GM13977 (cell line): ENCODE measurements at regions not wholly inside any gene's neighbourhood (a gene's known extent, or its start where the extent isn't known, plus 50 kb on each side); places are given as distances from the start of the nearest gene placed in this dataset.

Experiments
- DNase-seq: peaks from one replicate; pipeline ENCODE4 v3.0.0; 2012; ENCODE audit warnings: low spot score
- CTCF ChIP-seq: IDR thresholded peaks from 2 replicates; pipeline ENCODE4 v1.5.1; 2012; ENCODE audit warnings: mild to moderate bottlenecking, control low read depth; ENCODE audit not compliant: insufficient read depth; ENCODE audit errors: extremely low read depth, missing control alignments
- in situ Hi-C: fragments of 300-500 bp; cut with MboI; formaldehyde crosslinking; loops from one replicate; pipeline ENCODE4 v1.12.0; 2022; ENCODE audit warnings: low sequenced_read_pairs, low pct_unique_long_range_greater_than_20kb, mixed read lengths, inconsistent platforms; ENCODE audit not compliant: unreplicated experiment

GRCh38 chr22:49185312-49185969 lies 642.2 kb downstream of the BRD1 start:
- in situ Hi-C loops: no loop called here
- no peak for DNase-seq
- TF ChIP-seq CTCF: no peak

GRCh38 chr22:49184736-49185135 lies 642.9 kb downstream of the BRD1 start:
- in situ Hi-C loops: no loop called here
- DNase-seq: no peak
- no peak for TF ChIP-seq CTCF

- no peak for DNase-seq
- TF ChIP-seq CTCF: no peak
- in situ Hi-C loops: no loop called here
These were observed 643.9 kb downstream of the BRD1 start for GRCh38 chr22:49183826-49184216.

- in situ Hi-C loops: no loop called here
- DNase-seq: no peak
- no peak for TF ChIP-seq CTCF
These were observed 644.4 kb downstream of the BRD1 start for GRCh38 chr22:49183208-49183825.

- in situ Hi-C loops: no loop called here
- no peak for TF ChIP-seq CTCF
- DNase-seq: no peak
These were observed 645.3 kb downstream of the BRD1 start for GRCh38 chr22:49182416-49182815.

- TF ChIP-seq CTCF: no peak
- no peak for DNase-seq
- in situ Hi-C loops: no loop called here
These were observed 645.7 kb downstream of the BRD1 start for GRCh38 chr22:49181942-49182341.

- in situ Hi-C loops: no loop called here
These were observed 646.2 kb downstream of the BRD1 start for GRCh38 chr22:49181431-49181830.

More at GRCh38 chr22:49181431-49181830, 646.2 kb downstream of the BRD1 start:
- no peak for DNase-seq
- no peak for TF ChIP-seq CTCF
